Neural crest cell (in vitro differentiated cells): ENCODE measurements at regions not wholly inside any gene's neighbourhood (a gene's known extent, or its start where the extent isn't known, plus 50 kb on each side); places are given as distances from the start of the nearest gene placed in this dataset.

Source experiments
- DNase-seq: peaks from one replicate; pipeline ENCODE4 v3.0.0; 2021; ENCODE audit warnings: low read depth, mixed read lengths, low spot score
- H3K27ac Mint-ChIP-seq: one replicate; pipeline ENCODE4 v1.8.0; 2021; ENCODE audit warnings: mild to moderate bottlenecking, mixed read lengths; ENCODE audit not compliant: unreplicated experiment
- H3K27me3 Mint-ChIP-seq: 2 replicates; pipeline ENCODE4 v1.8.0; 2021; ENCODE audit warnings: low read depth, mild to moderate bottlenecking, mixed read lengths
- H3K36me3 Mint-ChIP-seq: 2 replicates; pipeline ENCODE4 v1.8.0; 2021; ENCODE audit warnings: low read depth, mild to moderate bottlenecking, mixed read lengths
- H3K4me1 Mint-ChIP-seq: 2 replicates; pipeline ENCODE4 v1.8.0; 2021; ENCODE audit warnings: mixed read lengths
- H3K4me3 Mint-ChIP-seq: one replicate; pipeline ENCODE4 v1.8.0; 2021; ENCODE audit warnings: mild to moderate bottlenecking, mixed read lengths
- H3K9me3 Mint-ChIP-seq: 2 replicates; pipeline ENCODE4 v1.8.0; 2021; ENCODE audit warnings: mixed read lengths
- CTCF ChIP-seq: fragments of 200-600 bp; sonication (generic); conservative IDR thresholded peaks from 2 replicates; pipeline ENCODE4 v1.5.0; 2021; ENCODE audit warnings: antibody characterized with exemption, mild to moderate bottlenecking

- H3K36me3 Mint-ChIP-seq, result no peaks in the 10 kb centered on the region
- no peak overlapping the region for H3K27ac Mint-ChIP-seq
- no peaks in the 10 kb centered on the region for H3K4me1 Mint-ChIP-seq
- H3K9me3 Mint-ChIP-seq, result peaks cover 3% of the 10 kb centered on the region
- no peak overlapping the region for H3K4me3 Mint-ChIP-seq
- no peak for TF ChIP-seq CTCF
- DNase-seq, result no peak
- peaks cover 2% of the 10 kb centered on the region for H3K27me3 Mint-ChIP-seq
These were observed 207.7 kb upstream of the CTAGE1 start for GRCh38 chr18:22625406-22625805.

GRCh38 chr18:22626771-22627170 lies 209.1 kb upstream of the CTAGE1 start:
- Mint-ChIP-seq H3K4me3 (no peak overlapping the region), H3K4me1 (no peaks in the 10 kb centered on the region), H3K27me3 (peaks cover 2% of the 10 kb centered on the region), H3K9me3 (peaks cover 3% of the 10 kb centered on the region), H3K36me3 (no peaks in the 10 kb centered on the region), H3K27ac (no peak overlapping the region)
- no peak for TF ChIP-seq CTCF
- no peak for DNase-seq

DNA sequence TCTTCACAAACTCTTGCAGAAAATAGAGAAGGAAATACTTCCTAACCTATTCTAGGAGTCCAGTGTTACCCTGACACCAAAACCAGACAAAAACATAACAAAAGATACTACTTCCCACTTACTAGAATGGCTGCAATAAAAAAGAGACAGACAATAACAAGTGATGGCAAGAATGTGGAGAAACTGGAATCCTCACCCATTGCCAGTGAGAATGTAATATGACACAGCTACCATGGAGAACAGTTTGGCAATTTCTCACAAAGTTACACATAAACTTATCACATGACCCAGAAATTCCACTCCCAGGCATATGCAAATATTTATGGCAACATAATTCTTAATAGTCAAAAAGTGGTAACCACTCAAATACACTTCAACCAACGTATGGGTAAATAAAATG lies 209.8 kb upstream of the CTAGE1 start:
- Mint-ChIP-seq H3K9me3 (peaks cover 3% of the 10 kb centered on the region), H3K27ac (no peak overlapping the region), H3K4me1 (no peaks in the 10 kb centered on the region), H3K4me3 (no peak overlapping the region), H3K36me3 (no peaks in the 10 kb centered on the region), H3K27me3 (peaks cover 2% of the 10 kb centered on the region)
- DNase-seq, result no peak
- TF ChIP-seq CTCF, result no peak

DNA sequence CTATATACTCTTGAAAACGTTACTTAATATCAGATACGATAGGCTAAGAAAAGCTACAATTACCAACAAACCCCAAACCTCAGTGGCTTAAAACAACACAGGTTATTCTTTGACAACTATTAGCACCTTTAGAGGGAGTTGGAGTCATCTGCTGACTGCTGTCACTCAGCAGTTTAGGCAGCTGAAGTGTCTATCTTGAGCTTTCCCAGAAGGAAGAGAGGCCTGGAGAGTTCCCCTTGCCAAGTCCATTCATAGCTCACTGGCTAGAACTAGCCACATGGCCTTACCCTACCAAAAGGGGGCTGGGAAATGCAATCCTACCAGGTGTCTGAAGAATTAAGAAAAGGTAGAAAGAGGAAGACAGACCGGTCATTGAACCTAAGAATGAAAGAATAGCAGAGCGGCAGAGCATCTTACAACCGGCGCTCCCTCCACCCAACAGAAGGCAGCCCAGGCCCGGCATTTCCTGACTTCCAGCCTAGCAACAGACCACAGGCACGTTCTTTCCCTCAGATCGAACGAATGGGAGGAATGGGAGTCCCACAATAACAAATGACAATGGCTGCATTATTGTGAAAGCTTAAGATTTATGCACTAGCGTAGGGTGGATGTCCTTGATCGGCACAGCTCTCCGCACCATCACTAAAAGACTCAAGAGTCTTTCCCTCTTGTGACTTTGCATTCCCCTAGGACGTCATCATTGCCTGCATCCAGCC lies 211.2 kb upstream of the CTAGE1 start:
- Mint-ChIP-seq H3K4me3 (no peak overlapping the region), H3K27me3 (no peaks in the 10 kb centered on the region), H3K27ac (no peak overlapping the region), H3K4me1 (no peaks in the 10 kb centered on the region), H3K9me3 (peaks cover 3% of the 10 kb centered on the region), H3K36me3 (no peaks in the 10 kb centered on the region)
- no peak for TF ChIP-seq CTCF
- no peak for DNase-seq

DNA sequence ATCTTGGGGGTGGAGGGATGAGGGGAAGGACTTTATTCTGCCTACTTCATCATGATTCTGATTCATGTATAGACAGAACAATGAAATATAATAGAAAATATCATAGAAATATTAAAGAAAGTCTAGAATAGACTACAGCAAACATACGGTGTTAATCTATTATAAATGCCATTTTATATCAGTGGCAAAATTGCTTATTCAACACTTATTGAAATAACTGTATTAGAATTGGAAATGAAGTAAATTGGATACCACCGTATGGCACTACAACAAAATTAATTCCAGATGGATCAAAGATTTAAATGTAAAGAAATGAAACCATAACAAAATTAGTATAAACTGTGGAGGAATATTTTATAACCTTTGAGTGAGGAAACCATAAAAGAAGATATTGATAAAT lies 213.3 kb upstream of the CTAGE1 start:
- no peak for DNase-seq
- Mint-ChIP-seq H3K27ac (no peak overlapping the region), H3K36me3 (peaks cover 1% of the 10 kb centered on the region), H3K9me3 (peaks cover 5% of the 10 kb centered on the region), H3K4me1 (no peaks in the 10 kb centered on the region), H3K27me3 (no peaks in the 10 kb centered on the region), H3K4me3 (no peak overlapping the region)
- TF ChIP-seq CTCF, result no peak
